Left renal cortex interstitium (tissue), 4 donors: ENCODE measurements at regions not wholly inside any gene's neighbourhood (a gene's known extent, or its start where the extent isn't known, plus 50 kb on each side); places are given as distances from the start of the nearest gene placed in this dataset.

ENCODE experiments used
- DNase-seq, 4 donors: peaks; one replicate each; pipeline ENCODE4 v3.0.0-alpha.2; 2013; ENCODE audit warnings: low read depth in 4 of 4, low spot score in 2 of 4, missing footprints in 1 of 4

DNA sequence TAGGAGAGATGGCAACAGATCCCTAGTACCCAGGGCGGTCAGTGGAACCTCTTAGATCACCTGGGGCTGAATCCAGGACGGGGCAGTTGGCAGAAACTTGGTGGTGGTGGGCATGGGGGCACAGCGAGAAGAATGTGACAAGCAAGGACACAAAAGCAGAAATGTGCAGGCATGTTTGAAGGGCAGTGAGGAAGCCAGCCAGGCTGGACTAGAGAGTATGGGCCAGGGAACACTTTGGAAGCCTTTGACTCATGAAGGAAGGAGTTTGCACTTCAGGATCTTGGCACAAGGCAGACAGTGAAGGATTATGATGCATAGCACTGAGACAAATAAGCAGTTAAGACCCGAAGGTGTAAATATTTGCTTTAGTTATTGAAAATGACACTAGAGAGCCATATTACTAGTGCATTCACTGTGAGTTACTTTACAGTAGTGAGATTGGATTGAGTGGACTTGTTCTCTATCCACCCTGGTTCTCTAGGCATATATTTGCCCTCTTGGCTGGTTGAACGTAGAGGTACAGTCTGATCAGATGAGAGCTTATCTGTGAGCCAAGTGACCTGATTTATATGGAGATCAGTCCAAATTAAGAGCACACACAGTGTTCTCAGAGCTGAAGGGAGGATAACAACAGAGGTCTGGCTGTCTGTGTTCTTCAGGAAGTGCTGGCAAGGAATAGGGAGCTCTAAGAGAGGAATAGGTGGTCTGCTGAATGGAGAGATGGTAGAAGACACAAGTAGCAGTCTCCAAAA, 210.4 kb downstream of the SNX19 start:
- no peak for DNase-seq

DNA sequence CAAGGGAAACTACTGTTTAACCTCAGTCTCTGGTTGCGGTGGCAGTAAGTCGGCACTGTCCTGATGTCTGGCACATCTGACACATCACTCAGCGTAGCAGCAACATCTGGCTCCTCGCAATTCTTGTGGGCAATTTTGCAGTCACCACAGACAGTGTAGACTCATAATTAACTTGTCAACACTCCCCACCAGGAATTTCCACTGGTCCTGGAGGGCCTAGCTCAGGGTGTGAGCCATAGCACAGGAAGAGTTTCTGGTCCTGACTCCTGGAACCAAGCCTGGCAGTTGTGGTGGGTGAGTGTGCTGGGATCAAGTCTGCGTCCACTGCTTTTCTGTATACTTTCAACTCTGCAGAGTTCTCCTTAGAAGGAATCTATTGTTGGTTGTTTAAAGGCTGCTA, 209.7 kb downstream of the SNX19 start:
- no peak for DNase-seq

DNA sequence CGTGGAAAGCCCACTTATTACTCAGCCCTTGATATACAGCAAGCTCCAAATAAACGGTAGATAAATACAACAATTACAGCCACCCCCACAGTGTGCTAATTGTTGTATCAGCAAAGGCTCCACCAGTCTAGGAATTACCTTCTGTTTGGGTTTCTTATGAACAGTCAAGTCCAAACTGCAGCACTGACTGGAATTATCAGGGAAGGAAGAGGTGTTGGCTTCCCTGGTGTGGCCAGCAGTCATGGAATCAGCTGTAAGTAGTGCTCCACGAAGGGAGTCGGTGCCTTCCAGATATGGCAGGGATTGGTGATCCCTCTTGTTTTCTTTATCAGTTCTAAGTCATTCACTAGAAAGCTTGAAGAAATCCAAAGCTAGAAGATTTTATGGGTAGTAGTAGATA, 209.1 kb downstream of the SNX19 start:
- no peak for DNase-seq

DNA sequence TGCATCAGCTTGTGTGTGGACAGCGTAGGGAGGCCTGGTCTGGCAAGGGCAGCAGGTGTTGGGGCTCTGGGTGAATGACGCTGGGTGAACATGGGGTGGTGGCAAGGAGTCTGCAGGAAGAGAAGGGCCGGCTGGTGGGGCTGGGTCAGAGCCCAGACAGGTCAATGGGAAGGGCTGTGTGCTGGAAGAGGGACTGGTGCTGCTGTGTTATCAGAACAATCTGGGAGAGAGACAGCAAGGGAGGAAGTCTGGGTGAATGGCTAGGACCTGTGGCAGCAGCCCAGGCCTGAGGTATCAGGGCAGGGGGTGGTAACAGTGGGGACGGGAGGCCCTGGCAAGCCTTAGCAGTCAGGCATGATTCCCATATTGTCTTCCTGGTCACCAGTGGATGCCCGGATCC, 206.7 kb downstream of the SNX19 start:
- DNase-seq, result no peak

DNA sequence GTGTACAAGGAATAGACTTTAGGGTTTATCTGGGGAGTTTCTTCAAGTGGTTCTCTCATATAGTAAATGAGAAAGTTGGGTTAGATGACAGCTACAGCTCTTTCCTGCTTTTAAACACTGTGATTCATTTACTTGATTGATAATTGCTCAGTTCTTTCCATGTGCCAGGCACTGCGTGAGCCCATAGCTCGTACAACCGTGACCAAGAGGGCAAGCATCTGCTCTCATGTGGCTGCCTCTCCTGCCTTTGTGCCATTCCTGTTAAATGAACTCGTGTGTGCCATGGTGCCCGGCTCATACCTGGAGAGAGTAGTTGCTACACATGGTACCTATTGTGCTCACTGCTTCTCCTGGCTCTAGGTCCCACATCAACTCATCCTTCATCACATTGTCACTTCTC, 206.3 kb downstream of the SNX19 start:
- DNase-seq, result no peak

DNA sequence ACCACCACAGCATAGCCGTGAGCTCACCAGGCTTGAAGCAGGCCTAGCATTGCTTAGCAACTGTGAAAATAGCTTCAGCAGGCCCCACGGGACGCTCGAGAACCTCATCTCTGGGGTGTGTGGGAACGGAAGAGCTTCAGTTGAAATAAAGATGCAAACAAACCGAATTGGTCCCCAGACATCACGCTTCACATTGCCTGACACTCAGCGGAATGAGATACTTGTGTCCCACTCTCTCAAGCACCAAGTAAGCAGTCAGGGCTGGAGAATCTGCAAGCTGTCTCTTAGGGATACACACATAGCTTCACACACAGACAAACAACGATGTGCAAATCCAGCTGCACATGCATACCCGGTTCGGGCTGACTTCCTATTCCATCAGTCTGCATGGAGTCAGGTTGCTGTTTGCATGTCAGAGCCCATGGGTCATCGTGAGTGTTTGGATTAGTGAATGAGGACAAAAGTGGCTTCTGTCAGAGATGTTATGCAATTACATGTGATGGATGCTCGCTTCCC, 205.7 kb downstream of the SNX19 start:
- no peak for DNase-seq

DNA sequence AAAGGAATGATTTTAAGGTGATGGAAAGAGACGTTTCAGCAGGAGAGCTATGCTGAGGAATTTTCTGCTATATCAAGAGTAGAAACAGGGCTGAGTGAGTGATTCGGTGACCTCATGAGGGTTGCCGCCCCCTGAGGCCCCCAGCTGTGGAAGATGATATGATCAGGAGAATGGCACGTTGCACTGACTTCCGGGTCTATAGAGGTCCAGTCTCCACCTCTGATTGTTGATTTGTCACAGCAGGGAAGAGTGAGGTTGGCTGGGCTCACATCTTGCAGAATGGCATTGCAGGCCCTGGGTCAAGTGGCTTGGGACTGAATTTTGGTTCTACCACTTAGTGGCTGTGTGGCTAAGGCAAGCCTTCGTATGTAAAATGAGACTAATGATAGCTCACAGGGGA, 205.1 kb downstream of the SNX19 start:
- DNase-seq, result no peak

DNA sequence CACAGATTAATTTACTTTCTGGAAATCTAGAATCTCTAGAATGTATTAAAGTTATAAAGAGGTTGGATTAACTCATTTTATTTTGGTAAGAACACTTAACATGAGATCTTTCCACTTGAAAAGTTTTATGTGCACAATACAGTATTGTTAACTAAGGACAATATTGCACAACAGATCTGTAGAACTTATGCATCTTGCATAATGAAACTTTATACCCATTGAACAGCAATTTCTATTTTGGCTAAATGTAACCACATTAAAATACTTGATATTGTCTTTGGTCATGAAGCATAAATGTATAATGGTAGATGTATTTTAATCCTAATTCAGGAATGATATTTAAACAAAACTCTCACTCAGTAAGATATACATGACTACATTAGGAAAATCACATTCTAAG, 203.8 kb downstream of the SNX19 start:
- DNase-seq, result no peak

DNA sequence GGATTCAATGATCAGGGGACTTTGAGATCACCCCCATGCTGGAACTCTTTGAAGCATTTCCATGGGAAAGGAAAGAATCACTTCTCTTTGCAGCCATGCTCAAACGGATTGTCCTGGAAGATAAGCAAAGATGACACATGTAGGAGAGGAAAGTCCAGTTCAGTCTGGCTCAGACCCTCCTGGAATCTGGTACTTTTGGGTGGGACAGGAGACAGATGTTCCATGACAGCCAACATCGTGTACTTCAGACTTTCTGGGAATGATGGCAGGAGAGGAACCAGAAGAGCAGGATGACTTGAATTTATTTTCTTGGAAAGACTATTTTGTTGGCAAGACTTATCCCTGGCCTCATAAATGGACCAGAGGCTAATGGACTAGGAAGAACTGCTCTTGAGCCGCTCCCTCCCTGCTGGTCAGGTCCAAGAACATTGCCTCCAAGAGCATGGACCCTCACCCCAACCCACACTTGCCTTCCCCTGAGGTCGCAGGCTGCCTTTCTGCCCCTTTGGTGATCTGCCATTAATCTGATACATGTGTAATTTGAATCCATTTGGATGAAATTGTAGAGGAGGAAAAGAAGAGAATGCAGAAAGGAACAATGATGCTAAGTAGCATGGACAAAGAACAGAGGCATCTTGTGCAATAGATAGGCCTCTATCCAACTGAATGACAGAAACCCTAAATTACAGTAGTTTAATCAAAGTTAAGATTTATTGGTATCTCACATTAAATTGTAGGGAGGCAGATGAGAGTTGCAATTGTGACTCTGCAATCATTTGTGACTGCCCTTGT, 201.0 kb downstream of the SNX19 start:
- DNase-seq, result no peak

DNA sequence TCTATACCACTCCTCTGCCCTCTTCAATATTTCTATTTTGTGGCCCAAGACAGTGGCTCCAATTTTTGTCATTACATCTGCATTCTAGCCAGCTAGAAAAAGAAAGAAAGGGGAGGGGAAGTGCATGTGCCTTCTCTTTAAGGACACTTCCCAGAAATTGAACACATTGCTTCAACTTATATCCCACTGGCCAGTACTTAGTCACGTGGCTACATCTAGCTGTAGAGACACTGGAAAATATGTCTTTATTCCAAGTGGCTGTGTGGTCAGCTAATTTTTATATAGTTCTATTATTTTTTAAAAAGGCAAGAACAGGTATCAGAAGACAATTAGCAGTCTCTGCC, 200.4 kb downstream of the SNX19 start:
- no peak for DNase-seq

DNA sequence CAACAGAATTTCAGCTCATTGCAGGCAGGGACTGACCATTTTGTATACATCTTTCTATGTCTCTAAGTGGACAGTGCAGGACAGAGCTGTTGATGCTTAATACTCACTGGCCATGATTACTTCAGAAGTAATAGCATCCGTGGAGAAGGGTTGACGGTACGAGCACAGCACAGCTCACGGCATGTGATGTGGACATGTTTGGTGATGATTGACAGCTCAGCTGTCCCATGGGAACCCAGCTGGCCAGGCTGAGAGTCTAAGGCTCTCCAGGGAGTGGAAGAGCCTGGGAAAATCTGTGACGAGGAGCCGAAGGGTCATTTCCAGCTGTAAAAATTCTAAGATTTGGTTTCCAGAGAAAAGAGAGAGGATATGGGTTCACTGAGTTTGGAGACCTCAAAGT, 198.2 kb downstream of the SNX19 start:
- no peak for DNase-seq

DNA sequence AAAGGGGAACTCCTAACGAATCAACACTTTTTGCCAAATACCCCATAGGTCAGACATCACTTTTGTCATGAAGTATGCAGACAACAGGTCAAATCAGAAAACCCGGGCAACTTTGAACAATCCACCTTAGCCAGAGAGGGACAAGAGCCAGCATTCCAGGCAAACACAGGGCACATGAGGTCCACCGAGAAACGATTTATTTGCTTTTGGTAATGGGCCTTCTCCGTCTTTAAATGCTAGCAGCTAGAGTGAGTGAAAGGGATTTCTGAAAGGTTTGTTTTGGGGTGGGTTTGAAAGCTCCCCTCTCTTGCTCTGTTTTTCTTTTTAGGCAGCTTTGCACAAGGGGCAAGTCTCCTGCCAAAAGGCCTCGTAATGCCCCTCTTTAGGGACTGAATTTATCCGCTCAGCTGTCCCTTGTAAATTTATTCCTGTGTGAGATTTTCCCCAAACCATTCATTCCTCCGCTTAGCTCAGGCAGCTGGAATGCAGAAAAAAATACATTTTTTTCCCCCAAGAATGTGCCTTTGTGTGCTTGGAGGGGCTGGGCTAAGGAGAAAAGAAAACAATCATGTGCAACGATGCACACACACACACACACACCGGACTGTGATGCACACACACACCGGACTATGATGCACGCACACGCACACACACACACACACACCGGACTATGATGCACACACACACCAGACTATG, 196.9 kb downstream of the SNX19 start:
- DNase-seq, result peak in 2 of 4 donors; percentile 47 to 58

DNA sequence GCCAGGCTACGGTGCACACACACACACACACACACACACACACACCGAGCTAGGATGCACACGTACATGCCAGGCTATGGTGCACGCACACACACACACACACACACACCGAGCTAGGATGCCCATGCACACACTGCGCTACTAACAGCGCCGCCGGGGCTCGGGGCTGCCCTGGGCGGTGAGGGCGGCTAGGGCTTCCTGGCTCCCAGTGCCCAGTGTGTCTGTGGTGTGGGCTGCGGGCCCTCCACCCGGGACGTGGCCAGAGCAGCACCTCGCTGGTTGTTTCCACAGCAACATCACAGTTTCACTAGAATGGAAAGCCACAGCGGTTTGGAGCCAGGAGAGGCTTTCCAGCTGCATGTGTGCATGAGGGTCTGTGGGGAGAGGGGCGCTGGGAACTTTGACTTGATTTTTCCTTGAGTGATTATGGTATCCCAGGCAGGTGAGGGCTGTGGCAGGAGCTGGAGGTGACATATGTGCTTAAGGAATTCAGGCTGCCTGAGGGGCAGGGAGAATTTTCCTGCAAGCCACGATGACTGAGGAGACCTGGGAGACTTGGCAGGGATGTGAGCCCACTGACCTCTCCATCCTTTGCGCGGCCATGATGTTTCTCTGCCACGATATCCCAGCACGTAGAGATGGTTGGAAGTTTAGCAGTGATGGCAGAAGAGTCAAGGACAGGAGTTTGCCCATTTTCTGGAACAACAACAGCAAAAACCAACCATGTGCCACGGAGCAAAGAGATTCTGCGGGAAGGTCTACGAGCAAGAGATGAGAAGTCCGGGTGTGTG, 195.9 kb downstream of the SNX19 start:
- no peak for DNase-seq

DNA sequence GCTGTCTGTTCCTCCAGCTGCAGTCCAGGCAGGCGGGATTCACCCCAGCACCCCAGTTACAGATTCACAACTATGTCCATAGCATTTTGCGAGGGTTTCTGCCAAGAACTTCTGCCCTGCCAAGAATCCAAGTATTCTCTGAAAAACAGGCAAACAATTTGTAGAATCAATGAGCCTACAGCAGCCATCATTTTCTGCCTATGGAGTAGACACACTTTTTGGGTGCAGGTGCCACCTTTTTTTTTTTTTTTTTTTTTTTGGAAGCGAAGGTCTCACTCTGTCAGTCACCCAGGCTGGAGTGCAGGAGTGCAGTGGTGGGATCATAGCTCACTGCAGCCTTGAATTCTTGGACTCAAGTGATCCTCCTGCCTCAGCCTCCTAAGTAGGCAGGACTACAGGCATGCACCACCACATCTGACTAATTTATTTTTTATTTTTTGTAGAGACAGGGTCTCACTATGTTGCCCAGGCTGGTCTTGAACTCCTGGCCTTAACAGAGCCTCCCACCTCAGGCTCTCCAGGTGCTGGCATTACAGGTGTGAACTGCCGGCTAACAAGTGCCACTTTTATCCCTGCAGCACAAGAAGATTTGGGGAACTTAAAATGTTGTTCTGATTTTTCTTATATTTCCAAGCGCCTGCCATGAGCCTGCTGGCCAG, 195.1 kb downstream of the SNX19 start:
- DNase-seq, result no peak

DNA sequence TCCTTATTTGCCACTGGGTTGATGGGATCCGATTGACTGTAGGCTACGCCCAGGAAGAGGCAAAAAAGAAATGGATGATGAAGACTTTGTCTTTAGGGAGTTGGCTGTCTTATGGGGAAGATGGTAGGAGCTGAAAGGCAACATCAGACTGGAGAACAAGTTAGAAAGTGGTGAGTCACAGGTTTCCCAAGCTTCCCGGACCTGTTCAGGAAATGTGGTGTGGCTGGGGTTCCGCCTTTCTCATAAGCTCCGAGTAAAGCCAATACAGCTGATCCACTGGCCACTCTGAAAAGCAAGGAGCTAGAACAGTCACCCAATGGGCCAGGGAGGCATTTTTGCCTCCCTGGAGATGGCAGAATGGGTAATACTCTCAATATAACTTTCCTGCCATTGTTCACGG, 194.5 kb downstream of the SNX19 start:
- no peak for DNase-seq

DNA sequence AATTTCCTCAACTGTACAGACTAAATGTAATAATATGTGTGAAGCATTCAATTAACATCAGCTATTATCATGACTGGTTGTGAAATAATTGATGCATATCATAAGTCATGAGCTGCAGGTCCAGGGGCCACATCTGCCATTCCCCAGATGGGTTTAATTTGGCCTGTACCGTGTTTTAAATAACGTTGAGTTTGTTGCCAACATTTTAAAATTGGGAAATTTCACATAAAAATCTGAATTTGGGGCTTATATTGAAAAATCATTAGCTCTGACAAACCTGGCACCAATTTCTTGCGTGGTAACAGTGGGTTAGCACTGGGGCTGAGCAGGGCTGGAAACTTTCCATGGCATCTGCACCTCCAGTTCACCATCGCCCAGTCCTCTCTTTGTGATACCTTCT, 193.9 kb downstream of the SNX19 start:
- no peak for DNase-seq

DNA sequence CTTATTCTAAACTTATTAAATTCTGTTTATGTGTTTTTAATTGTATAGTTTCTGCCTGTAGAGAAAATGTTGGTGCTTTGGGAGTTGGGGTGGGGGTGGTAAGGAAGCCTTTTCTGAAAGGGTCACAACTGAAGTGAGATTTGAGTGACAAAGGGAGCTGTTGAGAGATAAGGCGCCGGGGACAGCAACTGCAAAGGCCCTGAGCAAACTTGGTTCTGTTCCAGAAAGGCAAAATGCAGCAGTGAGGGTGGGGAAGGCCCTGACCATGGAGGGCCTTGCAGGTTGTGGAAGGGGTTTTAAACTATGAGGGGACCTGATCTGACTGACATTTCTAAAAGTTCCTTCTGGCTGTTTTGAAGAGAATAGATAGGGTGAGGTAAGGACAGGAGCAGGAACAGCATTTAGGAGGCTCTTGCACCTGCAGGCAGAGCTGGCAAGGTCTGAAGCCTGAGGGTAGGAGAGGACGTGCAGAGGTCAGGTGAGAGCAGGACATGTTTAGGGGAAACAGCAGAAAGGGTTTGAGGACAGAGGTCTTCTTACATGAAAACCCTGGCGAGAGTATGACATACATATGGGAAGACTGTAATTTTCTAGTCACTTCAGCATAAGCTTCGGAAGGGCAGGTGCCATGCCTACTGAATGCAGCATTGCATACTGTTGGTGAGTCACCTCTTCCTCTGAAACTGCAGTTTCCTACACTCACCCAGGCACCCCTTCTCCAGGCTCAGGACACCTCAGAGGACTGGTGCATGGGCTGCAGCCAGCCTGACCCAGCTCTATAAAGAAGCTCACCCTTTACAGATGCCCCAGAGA, 190.7 kb downstream of the SNX19 start:
- no peak for DNase-seq

DNA sequence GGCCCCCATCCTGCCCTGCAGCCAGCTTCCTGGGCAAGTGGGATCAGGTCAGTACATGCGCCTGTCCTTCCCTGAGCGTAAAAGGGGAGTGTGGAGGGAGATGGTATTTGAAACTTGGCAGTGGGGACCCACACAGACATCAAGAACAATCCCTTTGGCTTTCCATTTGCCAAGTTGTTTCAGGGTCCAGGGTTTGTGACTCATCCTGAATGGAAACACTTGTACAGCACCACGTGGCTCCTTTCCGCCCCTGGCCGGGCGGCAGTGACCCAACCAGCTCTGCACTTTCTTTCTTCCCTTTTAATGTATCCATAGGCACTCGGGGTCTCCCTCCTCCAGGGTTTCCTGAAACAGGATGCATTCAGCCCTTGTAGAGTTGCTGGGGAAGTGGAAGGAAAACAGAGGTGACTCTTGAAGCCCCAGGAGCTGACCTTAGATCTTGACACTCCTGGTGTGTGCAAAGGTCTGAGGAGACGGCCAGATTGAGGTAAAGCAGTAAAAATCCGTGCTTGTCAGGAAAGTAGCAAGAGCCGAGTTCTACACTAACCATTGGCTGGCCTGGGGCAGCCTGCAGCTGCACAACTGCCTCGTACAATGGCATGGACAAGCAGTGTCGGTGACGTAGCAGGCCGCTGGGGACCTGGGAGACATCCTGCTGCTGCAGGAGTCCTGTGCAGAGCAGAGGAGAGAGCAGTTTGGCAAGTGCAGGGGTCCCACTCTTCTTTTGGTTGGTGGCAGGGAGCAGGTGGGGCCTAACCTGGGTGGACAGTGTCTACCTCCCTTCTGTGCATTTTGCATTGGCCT, 189.8 kb downstream of the SNX19 start:
- no peak for DNase-seq
